ENCODE measurements at regions not wholly inside any gene's neighbourhood (a gene's known extent, or its start where the extent isn't known, plus 50 kb on each side); places are given as distances from the start of the nearest gene placed in this dataset.

DNA sequence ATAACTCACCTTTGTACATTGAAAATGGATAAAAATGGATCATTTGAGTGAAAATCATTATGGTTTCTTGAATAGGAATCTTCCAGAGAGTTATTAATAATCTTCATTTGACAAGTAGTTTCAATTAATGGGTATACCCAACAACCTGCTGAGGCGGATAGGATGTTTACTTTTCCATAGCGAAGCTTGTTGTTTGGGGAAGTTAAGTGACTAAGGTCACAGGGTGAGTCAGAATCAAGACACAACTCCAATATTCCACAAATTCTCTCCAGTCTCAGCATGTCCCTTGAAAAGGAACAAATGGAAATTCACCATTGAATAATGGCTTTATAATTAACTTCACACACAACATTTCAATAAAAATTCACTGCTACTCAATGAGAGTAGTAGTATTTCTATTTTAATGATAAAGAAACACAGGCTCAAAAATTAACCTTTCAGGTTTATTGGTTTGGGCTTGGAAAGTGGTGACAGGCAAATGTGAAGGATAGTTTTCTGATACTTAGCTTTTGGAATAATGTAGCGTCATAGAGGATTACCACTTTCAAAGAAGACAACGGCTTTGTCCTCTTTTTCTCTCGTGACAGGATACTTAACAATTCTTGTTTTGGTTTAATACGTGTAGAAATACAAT is 211.3 kb downstream of the GPD2 start:
- DNase-seq (ENCODE audit: insufficient read length, low spot score) (no peak), FAIRE-seq (no peak)

DNA sequence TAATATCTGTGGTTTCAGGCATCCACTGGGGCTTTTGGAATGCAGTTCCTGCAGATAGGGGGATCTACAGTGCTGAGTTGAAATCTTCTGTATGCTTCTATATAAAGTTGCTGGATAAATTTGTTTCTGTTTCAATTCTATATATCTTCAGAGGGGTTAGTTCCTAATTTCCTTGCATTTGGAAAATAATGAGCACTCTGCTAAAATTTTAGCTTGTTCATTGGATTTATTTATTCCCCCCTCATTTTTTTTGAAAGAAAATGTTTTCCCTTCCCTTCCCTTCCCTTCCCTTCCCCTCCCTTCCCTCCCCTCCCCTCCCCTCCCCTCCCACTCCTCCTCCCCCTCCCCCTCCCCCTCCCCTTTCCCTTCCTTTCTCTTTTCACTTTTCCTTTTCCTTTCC is 212.3 kb downstream of the GPD2 start:
- FAIRE-seq = no peak
- no peak for DNase-seq (ENCODE audit: insufficient read length, low spot score)

DNA sequence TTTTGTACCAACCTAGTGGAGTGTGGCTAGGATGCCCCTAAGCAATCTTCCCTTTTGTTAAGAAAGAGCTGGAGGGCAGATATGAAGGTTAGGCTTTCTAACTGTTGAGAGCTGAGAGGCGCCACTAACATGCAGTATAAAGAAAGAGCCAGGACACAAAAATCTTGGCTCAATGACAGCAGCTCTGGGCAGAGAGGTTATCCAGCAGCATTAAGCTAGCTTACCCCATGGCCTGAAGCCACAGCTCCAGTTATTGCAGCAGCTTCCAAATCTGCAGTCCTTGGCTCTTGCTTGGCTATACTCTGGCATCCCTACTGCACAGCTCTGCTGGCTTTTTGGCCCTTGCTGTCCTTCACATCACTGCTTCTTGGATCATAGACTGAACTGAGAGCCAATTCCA is 213.4 kb downstream of the GPD2 start:
- FAIRE-seq (no peak), DNase-seq (ENCODE audit: insufficient read length, low spot score) (no peak)

DNA sequence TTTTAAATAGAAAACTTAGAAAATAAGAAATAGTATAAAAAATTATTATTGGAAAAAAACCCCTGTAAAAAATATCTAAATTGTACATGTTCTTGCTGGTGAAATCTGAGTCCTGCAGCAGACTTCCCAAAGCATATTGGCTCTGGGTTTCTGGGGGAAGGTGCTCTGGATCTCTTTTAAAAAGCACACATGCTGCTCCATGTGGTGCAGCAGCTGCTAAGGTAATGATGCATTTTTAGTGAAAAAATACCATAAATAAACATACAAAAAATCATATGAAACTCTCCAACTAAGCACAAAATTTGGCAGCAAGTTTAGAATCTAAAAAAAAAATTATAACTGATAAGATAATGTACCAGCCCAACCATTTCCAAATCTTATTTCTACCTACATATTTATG is 216.5 kb downstream of the GPD2 start:
- no peak for FAIRE-seq

DNA sequence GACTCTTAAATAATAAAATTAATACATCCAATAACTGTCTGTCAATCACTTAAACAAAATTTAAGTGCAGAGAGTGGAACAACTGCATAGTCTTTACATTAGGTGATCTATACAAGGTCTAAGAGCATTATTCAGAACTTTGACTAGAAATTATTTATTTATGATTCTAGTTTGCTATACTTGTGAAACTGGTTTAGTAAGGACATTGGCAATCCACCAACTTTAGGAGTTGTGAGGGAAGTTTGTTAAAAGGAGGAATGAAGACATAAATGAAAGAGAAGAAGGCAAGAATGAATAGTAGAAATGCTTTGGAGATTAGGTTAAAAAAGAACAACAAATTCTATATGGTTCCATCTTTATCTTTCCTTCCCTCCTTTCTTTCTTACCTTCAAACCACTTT is 217.5 kb downstream of the GPD2 start:
- no peak for FAIRE-seq
- DNase-seq (ENCODE audit: insufficient read length, low spot score) = no peak

More for the DNA sequence above, 216.5 kb downstream of the GPD2 start:
- DNase-seq (ENCODE audit: insufficient read length, low spot score) = no peak

DNA sequence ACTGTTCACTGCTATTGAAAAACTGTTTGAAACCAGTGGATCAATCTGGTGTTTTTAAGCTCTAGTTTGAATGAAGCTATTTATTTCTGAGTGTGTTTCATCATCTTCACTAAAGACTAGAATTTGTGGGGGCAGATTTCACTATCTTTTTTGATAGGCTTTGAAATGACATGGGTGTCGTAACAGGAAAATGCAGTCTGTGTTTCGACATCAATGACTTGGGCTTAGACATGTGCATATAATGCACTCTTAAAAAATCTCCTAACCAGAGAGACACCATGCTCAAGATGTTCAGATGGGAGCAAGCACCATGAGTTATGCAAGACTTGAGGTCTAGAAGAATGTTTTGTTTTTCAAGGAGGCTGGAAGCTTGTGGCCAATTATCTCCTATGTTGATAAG is 221.6 kb downstream of the GPD2 start:
- FAIRE-seq (no peak), DNase-seq (ENCODE audit: insufficient read length, low spot score) (no peak)

DNA sequence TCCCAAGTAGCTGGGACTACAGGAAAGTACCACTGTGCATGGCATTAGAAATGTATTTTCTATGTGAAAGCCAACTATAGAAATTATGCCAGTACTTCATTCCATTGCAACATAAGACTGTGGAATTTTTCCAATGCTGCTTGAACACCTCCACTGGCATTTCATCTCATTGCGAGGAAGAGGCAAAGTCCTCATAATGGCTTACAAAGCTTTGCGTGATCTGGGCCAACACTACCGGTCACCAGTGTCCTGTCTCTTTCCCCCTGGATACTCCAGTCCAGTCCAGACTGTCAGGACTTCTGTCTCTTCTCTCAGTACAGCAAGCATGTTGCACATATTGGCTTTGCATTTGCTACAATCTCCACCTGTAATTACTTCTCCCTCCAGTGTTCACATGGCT is 223.5 kb downstream of the GPD2 start:
- DNase-seq (ENCODE audit: insufficient read length, low spot score) (no peak), FAIRE-seq (no peak)

DNA sequence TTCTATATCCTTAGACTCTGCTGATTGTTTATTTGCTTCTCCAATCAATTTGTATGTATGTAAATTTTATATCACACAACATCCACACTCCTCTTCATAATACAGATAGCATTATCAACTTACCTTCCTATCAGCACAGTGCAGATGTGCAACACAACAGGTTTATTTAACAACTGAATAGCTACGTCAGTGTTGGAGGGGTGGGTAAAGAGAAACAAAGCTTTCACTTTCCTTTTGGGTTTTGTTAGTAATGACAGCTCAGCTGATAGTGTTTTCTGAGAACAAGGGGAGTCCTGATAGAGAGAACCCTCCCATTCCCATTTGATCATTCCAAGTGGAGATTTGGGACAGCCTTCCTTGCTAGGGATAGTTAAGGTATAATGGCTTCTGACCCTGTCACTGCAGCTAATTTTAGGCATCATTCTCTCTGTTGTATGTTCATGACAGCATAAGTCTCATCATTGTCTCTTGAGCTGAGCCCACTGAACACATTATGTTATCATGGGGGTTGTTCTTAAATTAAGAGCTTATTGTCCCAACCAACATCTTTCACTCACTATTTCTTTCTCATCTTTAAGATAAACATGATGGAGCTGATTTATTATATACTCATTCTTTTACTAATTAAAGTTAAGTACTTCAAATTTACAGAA is 227.7 kb downstream of the GPD2 start:
- no peak for FAIRE-seq
- no peak for DNase-seq (ENCODE audit: insufficient read length, low spot score)

DNA sequence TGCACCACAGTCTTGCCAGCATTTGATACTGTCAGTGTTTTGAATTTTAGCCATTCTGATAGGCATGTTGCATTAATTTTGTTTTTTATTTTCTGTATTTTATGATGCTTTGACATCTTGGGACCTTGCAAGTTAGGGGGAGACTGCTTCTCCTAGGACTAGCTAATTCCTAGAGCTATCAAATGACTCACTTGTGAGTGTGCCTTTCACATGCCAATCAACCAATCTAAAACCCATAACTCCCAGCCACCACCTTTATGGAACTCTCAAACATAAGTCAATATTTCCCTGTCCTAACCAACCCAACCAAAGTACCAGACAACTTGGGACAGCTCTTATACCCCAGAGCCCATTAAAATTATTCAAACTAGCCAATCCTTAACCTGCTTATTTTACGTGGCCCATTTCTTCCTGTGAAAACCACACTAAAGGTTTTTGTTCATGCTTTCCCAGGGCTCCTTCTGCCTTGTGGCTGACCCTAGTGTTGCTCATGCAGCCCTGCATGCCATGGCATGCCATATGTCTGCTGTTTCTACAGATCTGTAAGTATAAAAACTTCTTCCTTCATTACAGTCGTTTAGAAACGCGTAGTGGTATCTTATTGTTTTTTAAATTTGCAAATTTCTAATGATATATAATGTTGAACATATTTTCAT is 230.1 kb downstream of the GPD2 start:
- DNase-seq (ENCODE audit: insufficient read length, low spot score) = no peak
- no peak for FAIRE-seq

DNA sequence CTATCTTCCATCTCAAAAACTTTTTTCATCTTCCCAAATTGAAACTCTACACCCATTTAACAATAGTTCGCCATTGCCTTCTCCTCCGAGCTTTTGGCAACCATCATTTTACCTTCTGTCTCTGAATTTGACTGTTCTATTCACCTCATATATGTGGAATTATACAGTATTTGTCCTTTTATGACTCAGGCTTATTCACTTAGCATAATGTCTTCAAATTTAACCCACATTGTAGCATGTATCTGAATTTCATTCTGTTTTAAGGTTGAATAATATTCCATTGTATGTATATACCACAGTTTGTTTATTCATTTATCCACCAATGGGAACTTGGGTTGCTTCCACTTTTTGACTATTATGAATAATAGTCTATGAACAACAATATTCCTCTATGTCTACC is 233.9 kb downstream of the GPD2 start:
- no peak for DNase-seq (ENCODE audit: insufficient read length, low spot score)
- FAIRE-seq = no peak

DNA sequence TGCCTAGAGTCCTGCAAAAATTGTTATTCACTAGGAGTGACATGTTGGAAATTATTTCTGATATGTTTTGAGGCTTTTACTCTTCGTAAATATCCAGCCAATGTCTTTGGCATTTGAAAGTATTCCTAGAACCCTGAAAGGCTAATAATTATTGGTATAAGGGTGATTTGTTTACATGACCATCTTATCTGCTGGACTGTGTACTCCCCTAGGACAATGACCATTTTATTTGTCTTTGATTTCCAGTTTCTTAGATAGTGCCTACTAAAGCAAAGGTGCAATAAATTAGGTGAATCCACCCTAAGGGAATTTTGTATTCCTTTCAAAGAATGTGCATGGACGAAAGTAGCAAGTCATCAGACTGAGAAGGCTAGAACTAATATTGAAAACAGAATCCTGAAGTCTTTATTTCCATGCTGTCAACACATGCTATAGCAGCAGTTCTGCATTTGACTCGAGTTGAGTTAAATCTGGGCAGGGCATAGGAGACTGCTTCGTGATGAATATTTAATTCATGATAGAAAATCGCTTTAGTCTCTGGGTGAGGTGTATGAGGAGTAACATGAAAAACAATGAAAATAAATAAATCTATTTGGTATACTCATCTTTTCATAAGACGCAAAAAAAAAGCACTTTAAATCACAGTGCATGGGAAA is 235.7 kb downstream of the GPD2 start:
- no peak for FAIRE-seq
- no peak for DNase-seq (ENCODE audit: insufficient read length, low spot score)

DNA sequence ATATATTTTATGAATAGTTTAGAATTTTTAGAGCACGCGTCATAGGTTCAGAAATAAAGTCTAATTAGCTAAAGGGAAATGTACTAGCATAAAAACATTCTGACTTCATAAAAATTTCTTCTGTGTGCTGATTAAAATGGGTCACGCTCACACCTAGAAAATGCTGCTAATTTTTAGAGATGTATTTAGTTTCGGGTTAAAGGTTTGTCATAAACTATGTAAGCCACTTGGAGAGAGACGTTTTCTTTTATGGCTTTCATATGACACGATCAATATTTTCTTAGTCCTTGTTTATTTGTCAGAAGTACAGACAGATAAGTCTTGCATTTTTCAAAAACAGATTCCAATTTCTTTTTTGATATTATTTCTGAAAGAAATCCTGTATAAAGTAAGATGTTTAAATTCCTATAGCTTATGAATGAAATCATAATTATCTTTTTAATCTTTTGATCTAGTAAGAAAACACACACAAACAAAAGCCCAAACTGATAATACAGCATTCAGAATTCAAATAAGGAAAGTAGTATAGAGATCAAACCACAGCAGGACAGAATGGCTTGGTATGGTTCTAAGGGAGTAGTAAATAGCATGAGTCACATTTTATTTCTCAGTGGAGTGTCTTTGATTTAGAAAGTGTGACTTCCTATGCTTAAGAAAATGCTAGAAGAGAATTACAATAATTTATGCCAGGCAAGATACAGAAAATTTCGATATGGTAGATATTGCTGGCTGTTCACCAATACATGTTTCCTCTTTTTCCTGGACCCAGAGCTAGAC is 236.6 kb downstream of the GPD2 start:
- FAIRE-seq = no peak
- no peak for DNase-seq (ENCODE audit: insufficient read length, low spot score)

DNA sequence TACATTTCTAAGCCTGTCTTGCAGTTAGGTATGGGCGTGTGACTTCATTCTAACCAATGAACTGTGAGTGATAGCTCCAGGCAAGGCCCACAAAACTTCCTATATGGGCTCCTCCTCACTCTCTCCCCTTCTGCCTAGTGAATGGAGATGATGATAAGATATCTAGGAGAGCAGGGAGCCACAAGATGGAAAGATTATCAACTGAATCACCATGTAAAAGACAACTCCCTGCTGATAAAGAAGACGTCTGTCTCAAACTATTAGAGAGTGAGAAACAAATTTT is 237.1 kb downstream of the GPD2 start:
- no peak for DNase-seq (ENCODE audit: insufficient read length, low spot score)

DNA sequence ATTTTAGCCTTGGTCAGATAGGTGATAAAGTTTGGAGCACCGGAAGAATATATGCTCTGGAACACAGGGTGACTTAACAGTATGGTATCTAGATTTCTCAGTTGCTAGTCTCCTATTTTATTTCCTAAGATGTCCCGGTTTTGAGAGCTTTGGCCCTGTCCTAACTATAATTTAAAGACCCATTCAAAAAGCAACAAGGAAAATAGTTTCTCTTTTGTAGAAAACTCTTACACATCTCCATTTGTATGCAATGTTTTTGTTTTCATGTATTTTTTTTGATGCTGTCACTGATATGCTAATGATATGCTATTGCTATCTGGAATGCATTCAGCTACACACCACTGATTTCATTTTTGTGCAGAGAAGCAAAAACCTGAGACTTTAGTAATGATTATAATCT is 237.8 kb downstream of the GPD2 start:
- DNase-seq (ENCODE audit: insufficient read length, low spot score) = no peak
- FAIRE-seq = no peak

More for the DNA sequence above, 237.1 kb downstream of the GPD2 start:
- no peak for FAIRE-seq

DNA sequence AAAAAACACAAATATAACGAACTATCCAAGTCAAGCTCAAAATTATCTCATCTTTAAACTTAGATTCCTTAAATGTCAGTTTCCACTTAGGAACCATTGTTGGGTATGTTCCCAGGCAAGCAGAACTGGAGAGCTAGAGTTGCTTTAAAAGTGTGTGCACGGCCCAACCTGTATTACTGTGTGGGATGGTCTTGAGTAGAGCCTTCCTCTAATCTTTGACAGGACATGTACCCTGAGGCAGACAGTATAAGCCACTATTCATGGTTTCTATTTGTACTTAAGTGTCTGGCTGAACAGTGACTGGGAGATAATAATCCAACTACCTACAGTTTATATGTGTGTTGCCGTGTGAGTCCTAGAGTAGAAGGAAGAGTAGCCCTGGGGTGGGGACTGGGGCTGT is 239.7 kb downstream of the GPD2 start:
- DNase-seq (ENCODE audit: insufficient read length, low spot score) (no peak), FAIRE-seq (no peak)

DNA sequence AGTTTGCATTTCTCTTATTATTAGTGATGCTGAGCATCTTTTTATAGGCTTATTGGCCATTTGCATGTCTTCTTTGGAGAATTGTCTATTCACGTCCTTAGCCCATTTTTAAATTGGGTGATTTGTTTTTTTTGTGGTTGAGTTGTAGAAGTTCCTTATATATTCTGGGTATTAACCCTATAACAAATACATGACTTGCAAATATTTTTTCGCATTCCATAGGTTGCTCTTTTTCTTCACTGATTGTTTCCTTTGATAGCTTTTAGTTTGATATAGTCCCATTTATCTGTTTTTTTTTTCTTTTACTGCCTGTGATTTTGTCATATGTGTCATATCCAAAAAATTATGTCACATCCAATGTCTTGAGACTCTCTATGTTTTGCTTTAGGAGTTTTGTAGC is 243.6 kb downstream of the GPD2 start:
- no peak for DNase-seq (ENCODE audit: insufficient read length, low spot score)
- no peak for FAIRE-seq

DNA sequence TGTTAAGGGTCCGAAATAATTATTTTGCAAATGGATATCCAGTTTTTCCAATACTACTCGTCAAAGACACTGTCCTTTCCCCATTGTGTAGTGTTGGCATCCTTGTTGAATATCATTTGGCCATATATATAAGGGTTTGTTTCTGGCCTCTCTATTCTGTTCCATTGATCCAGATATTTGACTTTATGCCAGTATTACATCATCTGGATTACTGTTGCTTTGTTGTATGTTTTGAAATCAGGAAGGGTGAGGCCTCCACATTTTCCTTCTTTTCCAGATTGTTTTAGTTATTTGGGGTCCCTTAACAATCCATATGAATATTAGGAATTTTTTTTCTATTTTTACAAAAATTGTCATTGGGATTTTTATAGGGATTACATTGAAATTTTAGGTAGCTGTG is 244.1 kb downstream of the GPD2 start:
- FAIRE-seq (no peak), DNase-seq (ENCODE audit: insufficient read length, low spot score) (no peak)

DNA sequence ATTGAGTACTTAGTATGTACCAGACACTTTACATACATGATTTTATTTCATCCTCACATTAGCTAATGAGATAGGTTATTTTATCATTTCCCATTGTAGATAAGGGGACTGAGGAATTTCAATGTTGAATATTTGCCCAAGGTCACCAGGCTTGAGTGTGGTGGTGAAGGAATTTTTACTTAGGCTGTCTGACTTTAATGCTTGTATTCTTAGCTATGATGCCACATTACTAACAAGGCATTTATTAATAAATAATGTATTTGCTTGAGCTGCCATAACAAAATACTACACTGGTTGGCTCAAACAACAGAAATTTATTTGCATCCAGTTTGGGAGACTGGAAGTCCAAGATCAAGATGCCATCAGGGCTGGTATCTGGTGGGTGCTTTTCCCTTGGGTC is 250.9 kb downstream of the GPD2 start:
- no peak for DNase-seq (ENCODE audit: insufficient read length, low spot score)
- no peak for FAIRE-seq

DNA sequence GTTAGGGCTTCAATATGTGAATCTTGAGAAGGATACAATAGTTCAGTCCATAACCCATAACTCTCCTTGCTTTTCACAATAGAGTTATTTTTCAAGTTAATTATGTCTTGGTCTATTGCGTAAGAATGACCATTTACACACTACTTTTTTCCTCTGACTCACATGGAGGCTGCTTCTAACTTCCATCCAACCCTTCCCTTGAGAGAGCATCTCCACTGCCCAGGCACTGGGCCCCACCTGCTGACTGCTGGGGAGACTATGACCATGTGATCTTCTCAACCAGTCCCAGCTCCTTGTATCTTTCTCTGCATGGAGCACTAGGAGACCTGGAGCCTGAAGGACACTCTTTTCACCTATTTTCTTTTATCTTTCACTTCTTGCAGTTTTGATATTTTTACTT is 251.5 kb downstream of the GPD2 start:
- no peak for FAIRE-seq
- no peak for DNase-seq (ENCODE audit: insufficient read length, low spot score)

DNA sequence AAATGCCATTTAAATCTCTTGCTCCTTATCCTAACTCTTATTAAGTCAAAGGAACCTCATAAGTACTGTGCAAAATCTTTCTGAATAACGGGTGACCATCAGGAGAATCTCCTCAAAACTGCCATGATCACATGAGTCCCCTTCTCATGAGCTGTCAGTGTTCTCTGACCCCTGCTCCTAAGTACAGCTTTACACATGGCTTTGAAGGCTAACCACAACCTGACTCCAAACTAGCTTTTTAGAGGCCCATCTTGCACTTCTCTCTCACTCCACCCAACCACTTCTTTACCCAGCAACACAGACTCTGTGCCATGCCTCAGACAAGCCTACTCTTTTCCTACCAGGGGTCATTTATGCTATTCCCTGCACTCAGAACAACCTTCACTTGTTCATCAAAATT is 253.8 kb downstream of the GPD2 start:
- DNase-seq (ENCODE audit: insufficient read length, low spot score) (no peak), FAIRE-seq (no peak)

DNA sequence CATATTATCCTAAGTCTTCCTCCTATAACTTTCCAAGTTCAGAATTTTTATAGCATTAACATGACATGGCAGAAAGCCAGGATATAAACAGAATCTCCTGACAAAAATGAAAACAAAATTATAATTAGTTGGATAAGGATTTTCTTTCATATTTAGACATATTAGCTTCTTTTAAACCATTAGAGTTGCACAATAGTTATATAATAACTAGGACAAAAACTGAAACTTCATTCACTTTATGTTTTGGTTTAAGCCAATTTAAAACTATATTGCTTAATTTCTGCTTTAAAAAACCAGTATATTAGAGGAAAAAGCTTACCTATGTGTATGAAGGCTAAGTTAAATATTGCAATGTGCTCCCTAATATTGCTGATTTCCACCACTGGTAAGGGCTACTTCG is 254.8 kb downstream of the GPD2 start:
- DNase-seq (ENCODE audit: insufficient read length, low spot score) = no peak
- FAIRE-seq = no peak
